ENCODE measurements at regions not wholly inside any gene's neighbourhood (a gene's known extent, or its start where the extent isn't known, plus 50 kb on each side); places are given as distances from the start of the nearest gene placed in this dataset.
"Not testable (repeated sequence)": the region's sequence is repeated elsewhere in the genome, so short reads cannot be mapped to it uniquely, and the experiment has no call there.

DNA sequence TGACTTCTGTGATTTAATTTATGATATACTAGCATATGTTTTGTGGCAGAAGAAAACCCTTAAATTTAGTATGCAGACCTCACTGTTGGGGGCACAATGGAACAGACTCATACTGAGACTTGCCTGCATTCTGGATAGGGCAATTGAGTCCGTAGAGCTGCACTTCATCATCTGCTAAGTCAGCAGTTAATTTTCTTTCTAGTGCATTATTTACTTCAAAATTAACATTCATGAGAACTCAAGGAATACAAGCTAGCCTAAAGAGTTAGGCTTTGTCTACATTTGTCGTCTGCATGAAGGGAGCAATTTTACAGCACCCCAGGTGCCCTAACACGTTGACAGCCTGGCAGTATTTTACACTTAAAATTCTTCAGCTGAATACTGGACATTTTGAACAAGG lies 345.5 kb downstream of the CHL1 start:
- Mint-ChIP-seq H3K27ac (no peak overlapping the region), H3K36me3 (ENCODE audit: low read depth) (no peaks in the 10 kb centered on the region), H3K9me3 (peaks cover 26% of the 10 kb centered on the region), H3K27me3 (no peaks in the 10 kb centered on the region), H3K4me1 (ENCODE audit: low read depth) (no peaks in the 10 kb centered on the region), H3K4me3 (no peak overlapping the region)
- intact Hi-C loops (cut with micrococcal nuclease) = no loop called here

DNA sequence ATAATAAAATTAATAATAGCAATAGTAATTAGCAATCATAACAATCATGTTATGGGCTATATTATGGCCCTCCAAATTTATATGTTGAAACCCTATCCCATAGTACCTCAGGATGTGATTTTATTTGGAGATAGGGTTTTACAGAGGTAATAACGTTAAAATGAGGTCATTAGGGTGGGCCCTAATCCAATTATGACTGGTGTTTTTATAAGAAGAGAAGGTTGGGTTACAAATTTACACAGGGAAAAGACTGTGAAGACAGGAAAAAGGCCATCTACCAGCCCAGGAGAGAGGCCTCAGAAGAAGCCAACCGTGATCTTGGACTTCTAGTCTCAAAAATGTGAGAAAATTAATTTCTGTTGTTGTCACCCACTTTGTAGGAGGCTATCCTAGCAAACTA lies 353.1 kb downstream of the CHL1 start:
- H3K9me3 Mint-ChIP-seq = no peaks in the 10 kb centered on the region
- no peaks in the 10 kb centered on the region for H3K36me3 Mint-ChIP-seq (ENCODE audit: low read depth)
- no peaks in the 10 kb centered on the region for H3K27me3 Mint-ChIP-seq
- no peak overlapping the region for H3K27ac Mint-ChIP-seq
- H3K4me3 Mint-ChIP-seq = no peak overlapping the region
- H3K4me1 Mint-ChIP-seq (ENCODE audit: low read depth) = no peaks in the 10 kb centered on the region
- intact Hi-C loops (cut with micrococcal nuclease) = no loop called here

GRCh38 chr3:550471-550870 lies 353.9 kb downstream of the CHL1 start:
- Mint-ChIP-seq H3K9me3 (no peaks in the 10 kb centered on the region), H3K27ac (no peak overlapping the region), H3K4me1 (ENCODE audit: low read depth) (no peaks in the 10 kb centered on the region), H3K27me3 (no peaks in the 10 kb centered on the region), H3K4me3 (no peak overlapping the region), H3K36me3 (ENCODE audit: low read depth) (no peaks in the 10 kb centered on the region)
- intact Hi-C loops (cut with micrococcal nuclease) = no loop called here

DNA sequence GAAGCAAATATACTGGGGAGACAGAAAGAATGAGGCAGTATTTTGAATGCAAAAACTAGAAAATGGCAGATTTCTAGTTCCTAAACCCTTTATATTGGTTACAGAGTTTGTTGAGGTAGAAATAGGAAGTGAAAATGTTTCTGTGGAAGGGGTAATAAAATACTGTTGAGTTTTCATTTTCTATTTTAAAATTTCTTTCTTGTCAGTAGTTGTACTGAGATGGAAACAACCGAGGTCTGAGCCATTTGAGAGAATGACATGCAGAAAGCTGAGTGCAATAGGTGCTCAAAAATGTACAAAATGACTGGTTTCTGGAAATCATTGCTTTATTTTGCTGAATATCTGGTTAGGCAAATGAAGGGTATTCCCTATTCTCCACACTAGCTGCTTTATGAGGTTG lies 361.4 kb downstream of the CHL1 start:
- no peaks in the 10 kb centered on the region for H3K36me3 Mint-ChIP-seq (ENCODE audit: low read depth)
- peaks cover 10% of the 10 kb centered on the region for H3K9me3 Mint-ChIP-seq
- no peak overlapping the region for H3K27ac Mint-ChIP-seq
- H3K4me3 Mint-ChIP-seq = no peak overlapping the region
- intact Hi-C loops (cut with micrococcal nuclease) = no loop called here
- H3K4me1 Mint-ChIP-seq (ENCODE audit: low read depth) = no peaks in the 10 kb centered on the region
- H3K27me3 Mint-ChIP-seq = no peaks in the 10 kb centered on the region

DNA sequence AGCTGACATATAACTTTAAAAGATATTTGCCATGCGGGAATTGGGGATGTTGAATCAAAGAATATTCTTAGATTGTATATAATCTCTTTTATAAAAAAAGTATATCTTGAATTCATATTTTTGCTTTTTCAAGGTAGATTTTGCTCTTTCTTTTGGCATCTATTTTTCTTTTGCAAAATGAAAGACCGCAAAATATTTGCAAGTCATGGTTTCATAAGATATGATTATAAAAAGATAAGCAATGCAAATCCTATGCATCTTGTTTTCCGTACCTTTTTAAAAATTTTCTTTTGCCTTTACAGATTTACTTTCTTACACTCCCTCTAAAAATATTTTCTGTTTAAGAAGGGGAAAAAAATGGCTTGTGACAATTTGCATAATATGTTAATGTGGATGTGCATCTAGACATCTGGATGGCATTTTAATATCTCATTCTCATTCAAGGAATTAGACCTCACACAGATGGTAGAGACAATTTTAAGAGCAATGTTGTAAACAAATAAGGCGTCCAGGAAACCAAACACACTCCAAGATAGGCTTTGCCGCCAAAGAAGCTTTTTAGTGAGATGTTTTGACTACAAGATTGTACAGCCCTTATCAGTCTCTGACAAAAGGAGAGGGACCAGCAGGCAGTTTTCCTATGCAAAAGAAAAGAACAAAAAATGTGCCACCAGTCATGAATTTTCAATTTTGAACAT lies 371.1 kb downstream of the CHL1 start:
- Mint-ChIP-seq H3K4me3 (no peak overlapping the region), H3K27me3 (no peaks in the 10 kb centered on the region), H3K9me3 (peaks cover 11% of the 10 kb centered on the region), H3K36me3 (ENCODE audit: low read depth) (no peaks in the 10 kb centered on the region), H3K4me1 (ENCODE audit: low read depth) (no peaks in the 10 kb centered on the region), H3K27ac (no peak overlapping the region)
- intact Hi-C loops (cut with micrococcal nuclease) = no loop called here

DNA sequence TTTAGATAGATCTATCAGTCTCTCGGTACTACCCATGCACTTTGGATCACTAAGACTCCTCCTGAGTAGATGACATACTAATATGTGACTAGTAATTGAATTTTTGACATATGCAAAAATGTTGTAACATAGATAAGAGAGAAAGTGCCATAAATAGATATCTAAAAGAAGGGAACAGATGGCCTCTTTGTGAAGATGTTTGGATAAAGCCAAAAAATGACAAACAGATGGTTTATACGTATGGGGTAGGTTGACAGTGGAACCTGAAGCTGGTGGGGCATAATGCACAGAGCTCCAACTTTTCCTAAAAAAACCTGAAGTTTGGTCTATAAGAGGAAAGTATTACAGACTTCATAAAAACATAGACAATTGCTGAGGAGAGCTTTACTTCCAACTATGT lies 383.0 kb downstream of the CHL1 start:
- intact Hi-C loops (cut with micrococcal nuclease); H3K27me3 Mint-ChIP-seq; H3K36me3 Mint-ChIP-seq (ENCODE audit: low read depth); H3K4me1 Mint-ChIP-seq (ENCODE audit: low read depth); H3K27ac Mint-ChIP-seq; H3K4me3 Mint-ChIP-seq: not testable (repeated sequence)
- H3K9me3 Mint-ChIP-seq = peaks cover 36% of the 10 kb centered on the region

- not testable (repeated sequence) for H3K4me1 Mint-ChIP-seq (ENCODE audit: low read depth); H3K27ac Mint-ChIP-seq; H3K4me3 Mint-ChIP-seq
These were observed 392.5 kb downstream of the CHL1 start for GRCh38 chr3:589066-589465.

GRCh38 chr3:597304-597703 lies 400.7 kb downstream of the CHL1 start:
- H3K27me3 Mint-ChIP-seq; H3K9me3 Mint-ChIP-seq; H3K27ac Mint-ChIP-seq; H3K4me3 Mint-ChIP-seq; H3K4me1 Mint-ChIP-seq (ENCODE audit: low read depth); H3K36me3 Mint-ChIP-seq (ENCODE audit: low read depth); intact Hi-C loops (cut with micrococcal nuclease): not testable (repeated sequence)

More at GRCh38 chr3:589066-589465, 392.5 kb downstream of the CHL1 start:
- H3K36me3 Mint-ChIP-seq (ENCODE audit: low read depth); H3K27me3 Mint-ChIP-seq; intact Hi-C loops (cut with micrococcal nuclease): not testable (repeated sequence)
- peaks cover 16% of the 10 kb centered on the region for H3K9me3 Mint-ChIP-seq

GRCh38 chr3:597746-598145 lies 401.2 kb downstream of the CHL1 start:
- intact Hi-C loops (cut with micrococcal nuclease); H3K27me3 Mint-ChIP-seq; H3K9me3 Mint-ChIP-seq; H3K36me3 Mint-ChIP-seq (ENCODE audit: low read depth); H3K27ac Mint-ChIP-seq; H3K4me1 Mint-ChIP-seq (ENCODE audit: low read depth); H3K4me3 Mint-ChIP-seq: not testable (repeated sequence)

GRCh38 chr3:607480-607879 lies 410.9 kb downstream of the CHL1 start:
- H3K27ac Mint-ChIP-seq; H3K36me3 Mint-ChIP-seq (ENCODE audit: low read depth); H3K4me1 Mint-ChIP-seq (ENCODE audit: low read depth); H3K4me3 Mint-ChIP-seq; H3K9me3 Mint-ChIP-seq; H3K27me3 Mint-ChIP-seq; intact Hi-C loops (cut with micrococcal nuclease): not testable (repeated sequence)

DNA sequence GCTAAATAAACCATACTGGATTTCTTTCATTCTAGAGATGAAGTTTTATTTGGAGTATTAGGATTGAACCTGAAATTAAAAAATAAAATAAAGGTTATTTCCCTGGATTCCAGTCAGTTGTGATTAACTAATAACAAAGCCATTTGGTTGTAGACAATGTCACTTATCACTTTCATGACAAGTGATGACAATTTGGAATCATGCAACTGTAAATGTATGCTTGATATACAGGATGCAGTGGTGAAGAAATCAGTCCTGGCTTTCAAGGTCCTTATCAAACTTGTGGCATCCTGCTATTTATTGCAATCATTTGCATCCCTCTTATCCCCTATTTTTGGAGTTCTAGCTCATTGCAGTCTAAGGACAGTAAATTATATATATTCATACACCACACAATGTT lies 425.2 kb downstream of the CHL1 start:
- Mint-ChIP-seq H3K36me3 (ENCODE audit: low read depth) (no peaks in the 10 kb centered on the region), H3K4me3 (no peak overlapping the region), H3K27ac (no peak overlapping the region), H3K9me3 (no peaks in the 10 kb centered on the region), H3K4me1 (ENCODE audit: low read depth) (no peaks in the 10 kb centered on the region), H3K27me3 (no peaks in the 10 kb centered on the region)
- intact Hi-C loops (cut with micrococcal nuclease) = no loop called here

- Mint-ChIP-seq H3K27ac (no peak overlapping the region), H3K4me1 (ENCODE audit: low read depth) (no peaks in the 10 kb centered on the region), H3K27me3 (no peaks in the 10 kb centered on the region), H3K9me3 (no peaks in the 10 kb centered on the region), H3K36me3 (ENCODE audit: low read depth) (no peaks in the 10 kb centered on the region), H3K4me3 (no peak overlapping the region)
- intact Hi-C loops (cut with micrococcal nuclease) = no loop called here
These were observed 425.8 kb downstream of the CHL1 start for GRCh38 chr3:622314-622713.

- H3K27me3 Mint-ChIP-seq = no peaks in the 10 kb centered on the region
- no peaks in the 10 kb centered on the region for H3K9me3 Mint-ChIP-seq
- H3K4me3 Mint-ChIP-seq = no peak overlapping the region
- intact Hi-C loops (cut with micrococcal nuclease) = no loop called here
- H3K4me1 Mint-ChIP-seq (ENCODE audit: low read depth) = no peaks in the 10 kb centered on the region
- no peaks in the 10 kb centered on the region for H3K36me3 Mint-ChIP-seq (ENCODE audit: low read depth)
- H3K27ac Mint-ChIP-seq = no peak overlapping the region
These were observed 427.5 kb downstream of the CHL1 start for GRCh38 chr3:623914-624545.

GRCh38 chr3:632571-633170 lies 436.1 kb downstream of the CHL1 start:
- no peaks in the 10 kb centered on the region for H3K4me1 Mint-ChIP-seq (ENCODE audit: low read depth)
- H3K9me3 Mint-ChIP-seq = no peaks in the 10 kb centered on the region
- H3K27me3 Mint-ChIP-seq = no peaks in the 10 kb centered on the region
- no peak overlapping the region for H3K27ac Mint-ChIP-seq
- no peaks in the 10 kb centered on the region for H3K36me3 Mint-ChIP-seq (ENCODE audit: low read depth)
- no peak overlapping the region for H3K4me3 Mint-ChIP-seq
- intact Hi-C loops (cut with micrococcal nuclease) = no loop called here

DNA sequence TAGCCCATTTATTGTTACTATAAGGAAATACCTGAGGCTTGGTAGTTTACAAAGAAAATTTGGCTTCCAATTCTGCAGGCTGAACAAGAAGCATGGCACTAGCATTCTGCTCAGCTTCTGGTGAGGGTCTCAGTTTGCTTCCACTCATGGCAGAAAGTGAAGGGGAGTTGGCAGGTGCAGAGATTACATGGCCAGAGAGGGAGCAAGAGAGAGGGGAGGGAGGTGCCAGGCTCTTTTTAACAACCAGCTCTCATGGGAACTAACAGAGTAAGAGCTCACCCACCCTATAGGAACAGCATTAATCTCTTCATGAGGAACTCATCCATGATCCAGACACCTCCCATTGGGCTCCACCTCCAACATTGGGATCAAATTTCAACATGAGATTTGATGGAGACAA lies 437.9 kb downstream of the CHL1 start:
- H3K4me3 Mint-ChIP-seq = no peak overlapping the region
- H3K9me3 Mint-ChIP-seq = no peaks in the 10 kb centered on the region
- H3K27ac Mint-ChIP-seq = no peak overlapping the region
- intact Hi-C loops (cut with micrococcal nuclease) = no loop called here
- no peaks in the 10 kb centered on the region for H3K4me1 Mint-ChIP-seq (ENCODE audit: low read depth)
- H3K27me3 Mint-ChIP-seq = no peaks in the 10 kb centered on the region
- H3K36me3 Mint-ChIP-seq (ENCODE audit: low read depth) = no peaks in the 10 kb centered on the region
